WTC11 (cell line): ENCODE measurements at regions not wholly inside any gene's neighbourhood (a gene's known extent, or its start where the extent isn't known, plus 50 kb on each side); places are given as distances from the start of the nearest gene placed in this dataset.

Source experiments
- ATAC-seq: fragments of 200-7000 bp; cut with Tn5 transposase; 2 replicates; pipeline ENCODE4 v1.10.0; 2021; ENCODE audit warnings: mild to moderate bottlenecking, moderate library complexity
- CTCF ChIA-PET: fragments of 300-600 bp; sonication (Branson Sonifier 250); formaldehyde crosslinking; loops from one replicate; lab custom pipeline; 2021; ENCODE audit warnings: antibody characterized with exemption; lab: Charles Lee
- POLR2A ChIA-PET: fragments of 350-600 bp; sonication (Branson Sonifier 250); formaldehyde crosslinking; loops from one replicate; lab custom pipeline; 2021; ENCODE audit warnings: antibody characterized with exemption; lab: Charles Lee
- DNase-seq: peaks from one replicate; pipeline ENCODE4 v3.0.0; 2021; ENCODE audit warnings: low spot score
- H3K27ac Mint-ChIP-seq: 2 replicates; pipeline ENCODE4 v1.8.0; 2021; ENCODE audit warnings: mixed read lengths
- H3K27me3 Mint-ChIP-seq: 2 replicates; pipeline ENCODE4 v1.8.0; 2021; ENCODE audit warnings: low read depth, mild to moderate bottlenecking, moderate library complexity, mixed read lengths
- H3K36me3 Mint-ChIP-seq: 2 replicates; pipeline ENCODE4 v1.8.0; 2021; ENCODE audit warnings: mixed read lengths
- H3K4me1 Mint-ChIP-seq: 2 replicates; pipeline ENCODE4 v1.8.0; 2022; ENCODE audit warnings: mixed read lengths
- H3K4me3 Mint-ChIP-seq: 2 replicates; pipeline ENCODE4 v1.8.0; 2021; ENCODE audit warnings: mild to moderate bottlenecking, moderate library complexity, mixed read lengths
- H3K9me3 Mint-ChIP-seq: 2 replicates; pipeline ENCODE4 v1.8.0; 2021; ENCODE audit warnings: mixed read lengths
- ATF1 ChIP-seq: sonication (generic); formaldehyde crosslinking; IDR thresholded peaks from 2 replicates; pipeline ENCODE4 v1.8.1; 2023; ENCODE audit warnings: mild to moderate bottlenecking, moderate library complexity, missing genetic modification reagents
- ATF2 ChIP-seq: sonication (generic); formaldehyde crosslinking; IDR thresholded peaks from 2 replicates; pipeline ENCODE4 v1.8.1; 2022; ENCODE audit warnings: low read depth, missing genetic modification reagents, borderline replicate concordance
- CREM ChIP-seq: sonication (generic); formaldehyde crosslinking; IDR thresholded peaks from 2 replicates; pipeline ENCODE4 v1.8.1; 2022; ENCODE audit warnings: mild to moderate bottlenecking, missing genetic modification reagents, moderate library complexity
- ELF4 ChIP-seq: sonication (generic); formaldehyde crosslinking; IDR thresholded peaks from 2 replicates; pipeline ENCODE4 v1.8.1; 2022; ENCODE audit warnings: low read depth, mild to moderate bottlenecking, moderate library complexity, missing genetic modification reagents
- FOXJ3 ChIP-seq: sonication (generic); formaldehyde crosslinking; IDR thresholded peaks from 2 replicates; pipeline ENCODE4 v1.9.0; 2021; ENCODE audit warnings: missing genetic modification reagents, mild to moderate bottlenecking, borderline replicate concordance
- HMGXB4 ChIP-seq: sonication (generic); formaldehyde crosslinking; IDR thresholded peaks from 2 replicates; pipeline ENCODE4 v1.8.1; 2023; ENCODE audit warnings: mild to moderate bottlenecking, moderate library complexity, missing genetic modification reagents
- IRF1 ChIP-seq: sonication (generic); formaldehyde crosslinking; IDR thresholded peaks from 2 replicates; pipeline ENCODE4 v1.8.0; 2023; ENCODE audit warnings: missing genetic modification reagents
- IRF2 ChIP-seq: sonication (generic); formaldehyde crosslinking; IDR thresholded peaks from 2 replicates; pipeline ENCODE4 v1.8.0; 2022; ENCODE audit warnings: low read depth, missing genetic modification reagents, borderline replicate concordance
- PREB ChIP-seq: sonication (generic); formaldehyde crosslinking; IDR thresholded peaks from 2 replicates; pipeline ENCODE4 v1.8.1; 2022; ENCODE audit warnings: mild to moderate bottlenecking, missing genetic modification reagents, moderate library complexity, borderline replicate concordance
- PRRX2 ChIP-seq: fragments of 250-450 bp; sonication (Bioruptor Pico); IDR thresholded peaks from 2 replicates; pipeline ENCODE4 v1.8.0; 2021; ENCODE audit warnings: mild to moderate bottlenecking
- SMAD4 ChIP-seq: sonication (generic); formaldehyde crosslinking; IDR thresholded peaks from 2 replicates; pipeline ENCODE4 v1.8.0; 2022; ENCODE audit warnings: mild to moderate bottlenecking, missing genetic modification reagents
- SP1 ChIP-seq: sonication (generic); formaldehyde crosslinking; conservative IDR thresholded peaks from 2 replicates; pipeline ENCODE4 v1.8.1; 2022; ENCODE audit warnings: missing genetic modification reagents
- ZBTB43 ChIP-seq: sonication (generic); formaldehyde crosslinking; IDR thresholded peaks from 2 replicates; pipeline ENCODE4 v1.8.1; 2023; ENCODE audit warnings: mild to moderate bottlenecking, missing genetic modification reagents
- ZNF219 ChIP-seq: sonication (generic); formaldehyde crosslinking; IDR thresholded peaks from 2 replicates; pipeline ENCODE4 v1.8.0; 2023; ENCODE audit warnings: missing genetic modification reagents, mild to moderate bottlenecking, borderline replicate concordance
- ZNF263 ChIP-seq: sonication (generic); formaldehyde crosslinking; IDR thresholded peaks from 2 replicates; pipeline ENCODE4 v1.8.1; 2022; ENCODE audit warnings: low read depth, mild to moderate bottlenecking, moderate library complexity, missing genetic modification reagents
- ZNF671 ChIP-seq: fragments of 250-450 bp; sonication (Bioruptor Pico); IDR thresholded peaks from 2 replicates; pipeline ENCODE4 v1.8.0; 2021; ENCODE audit warnings: mild to moderate bottlenecking
- ZSCAN18 ChIP-seq: fragments of 250-450 bp; sonication (Bioruptor Pico); IDR thresholded peaks from 2 replicates; pipeline ENCODE4 v2.1.2; 2022; ENCODE audit warnings: mild to moderate bottlenecking, moderate library complexity

- Mint-ChIP-seq H3K4me1 (peaks cover 4% of the 10 kb centered on the region; the same call in 1 of the 2 replicates), H3K4me3 (no peak overlapping the region), H3K27me3 (no peaks in the 10 kb centered on the region), H3K9me3 (no peaks in the 10 kb centered on the region), H3K36me3 (no peaks in the 10 kb centered on the region), H3K27ac (no peak overlapping the region)
- CTCF ChIA-PET, result no interaction called here
- DNase-seq (no peak), ATAC-seq (no peak)
- POLR2A ChIA-PET, result interaction anchor here (0.5 kb wide), 1 partner anchor 17 kb away, joined by 6 read pairs; no protein-coding TSS in a partner anchor
- TF ChIP-seq ZNF219, result no peak
- TF ChIP-seq PRRX2 (CRISPR knock-in tag), result no peak
- no peak for TF ChIP-seq SP1 (CRISPR knock-in tag)
- no peak for TF ChIP-seq ZNF671 (CRISPR knock-in tag)
- TF ChIP-seq ZBTB43 (CRISPR knock-in tag), result no peak
- TF ChIP-seq IRF1 (CRISPR knock-in tag), result no peak
These were observed 563.5 kb downstream of the PRR16 start for GRCh38 chr5:121027636-121028035.

GRCh38 chr5:121029536-121030245, 565.6 kb downstream of the PRR16 start:
- no peaks in the 10 kb centered on the region for H3K36me3 Mint-ChIP-seq
- no peak overlapping the region for H3K27ac Mint-ChIP-seq
- DNase-seq (no peak), ATAC-seq (no peak)
- H3K27me3 Mint-ChIP-seq, result no peaks in the 10 kb centered on the region
- no peaks in the 10 kb centered on the region for H3K9me3 Mint-ChIP-seq
- TF ChIP-seq PREB (CRISPR knock-in tag) (no peak), IRF2 (CRISPR knock-in tag) (no peak), ATF1 (CRISPR knock-in tag) (no peak), SMAD4 (CRISPR knock-in tag) (no peak), ATF2 (CRISPR knock-in tag) (no peak), HMGXB4 (CRISPR knock-in tag) (no peak), CREM (no peak), ZSCAN18 (no peak), ELF4 (CRISPR knock-in tag) (no peak), FOXJ3 (CRISPR knock-in tag) (no peak), ZNF263 (no peak), IRF1 (CRISPR knock-in tag) (no peak)
- POLR2A ChIA-PET, result no interaction called here
- CTCF ChIA-PET, result no interaction called here
- peaks cover 7% of the 10 kb centered on the region for H3K4me1 Mint-ChIP-seq
- H3K4me3 Mint-ChIP-seq, result no peak overlapping the region
